ENCODE measurements at regions not wholly inside any gene's neighbourhood (a gene's known extent, or its start where the extent isn't known, plus 50 kb on each side); places are given as distances from the start of the nearest gene placed in this dataset.
A peak's percentile ranks its signal among the peaks of the same experiment; 100 is the strongest.

- no peak for DNase-seq (ENCODE audit: low read depth, low spot score)
Observed at GRCh38 chr7:16014031-16014430, 327.5 kb upstream of the MEOX2 start.

DNA sequence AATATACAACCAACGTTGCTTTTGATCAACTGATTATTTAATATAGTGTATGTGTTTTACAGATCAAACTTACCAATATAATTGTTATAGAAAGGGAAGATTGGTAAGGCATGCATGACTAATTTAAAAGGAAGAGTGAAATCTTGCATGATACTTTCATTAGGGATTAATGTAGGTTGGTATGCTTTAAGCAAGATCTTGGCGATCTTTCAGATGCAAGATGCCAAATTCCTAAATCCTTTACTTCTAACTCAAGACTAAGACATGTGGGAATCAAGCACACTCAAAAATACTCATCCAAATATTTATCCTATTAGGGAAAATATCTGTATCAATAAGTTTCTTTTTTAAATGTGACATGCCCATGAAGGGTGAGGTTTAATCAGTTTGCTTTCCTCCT is 321.4 kb upstream of the MEOX2 start:
- no peak for DNase-seq (ENCODE audit: low read depth, low spot score)

DNA sequence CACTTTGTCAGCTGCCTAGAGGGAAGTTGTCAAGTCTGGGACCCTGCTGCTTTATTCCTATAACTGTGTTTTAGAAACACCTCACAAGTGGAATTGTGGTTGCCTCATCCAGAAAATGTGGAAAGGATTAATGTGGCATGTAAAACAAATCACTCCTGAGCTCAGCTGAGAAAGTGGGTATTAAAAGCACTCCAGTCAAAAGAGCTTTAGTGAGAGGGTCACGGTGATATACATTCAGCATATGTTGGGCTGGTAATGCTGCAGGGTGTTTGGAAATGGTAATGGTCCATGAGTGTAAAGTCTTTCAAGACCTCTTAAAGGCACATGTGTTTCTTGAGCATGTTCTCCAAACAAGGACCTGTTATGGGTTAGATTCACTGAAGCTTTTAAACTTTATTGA is 318.2 kb upstream of the MEOX2 start:
- DNase-seq (ENCODE audit: low read depth, low spot score) = no peak

DNA sequence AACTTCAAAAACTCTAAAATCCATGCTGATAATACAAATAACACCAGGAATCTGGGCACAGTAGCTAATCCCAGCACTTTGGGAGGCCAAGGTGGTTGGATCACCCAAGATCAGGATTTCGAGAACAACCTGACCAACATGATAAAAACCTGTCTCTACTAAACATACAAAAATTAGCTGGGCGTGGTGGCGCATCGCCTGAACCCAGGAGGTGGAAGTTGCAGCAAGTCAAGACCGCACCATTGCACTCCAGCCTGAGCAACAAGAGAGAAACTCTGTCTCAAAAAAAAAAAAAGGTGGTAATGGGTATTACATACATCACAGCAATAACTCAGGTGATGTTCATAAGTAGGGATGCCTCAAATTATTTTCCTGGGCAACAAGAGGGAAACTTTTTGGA is 315.0 kb upstream of the MEOX2 start:
- DNase-seq (ENCODE audit: low read depth, low spot score) = no peak

DNA sequence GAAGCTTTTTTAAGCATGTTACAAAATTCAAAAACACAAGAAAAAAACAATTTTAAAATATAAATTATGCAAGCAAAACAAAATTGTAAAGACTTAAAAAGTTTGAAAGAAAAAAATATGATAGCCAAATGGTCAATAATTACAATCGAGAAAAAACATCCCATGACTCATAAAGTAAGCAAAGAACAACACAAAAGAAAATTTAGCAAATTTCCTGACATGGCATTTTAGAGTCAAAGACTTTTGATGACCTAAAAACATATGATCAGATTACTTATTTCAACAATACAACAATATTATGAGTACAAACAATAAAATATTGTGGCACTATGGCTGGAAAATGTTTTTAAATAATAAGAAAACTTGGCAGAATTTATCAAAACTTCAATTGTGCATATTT is 312.1 kb upstream of the MEOX2 start:
- DNase-seq (ENCODE audit: low read depth, low spot score) = peak; percentile 53

DNA sequence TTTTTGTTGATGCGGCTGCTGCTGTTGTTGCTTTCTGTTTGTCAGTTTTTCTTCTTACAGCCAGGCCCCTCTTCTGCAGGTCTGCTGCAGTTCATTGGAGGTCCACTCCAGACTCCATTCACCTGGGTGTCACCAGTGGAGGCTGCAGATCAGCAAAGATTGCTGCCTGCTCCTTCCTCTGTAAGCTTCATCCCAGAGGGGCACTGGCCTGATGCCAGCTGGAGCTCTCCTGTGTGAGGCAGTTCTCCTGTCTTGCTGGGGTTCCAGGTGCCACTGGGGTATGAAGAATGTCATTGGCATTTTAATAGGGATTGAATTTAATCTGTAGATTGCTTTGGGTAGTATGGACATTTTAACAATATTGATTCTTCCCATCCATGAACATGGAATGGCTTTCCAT is 308.5 kb upstream of the MEOX2 start:
- no peak for DNase-seq (ENCODE audit: low read depth, low spot score)

DNA sequence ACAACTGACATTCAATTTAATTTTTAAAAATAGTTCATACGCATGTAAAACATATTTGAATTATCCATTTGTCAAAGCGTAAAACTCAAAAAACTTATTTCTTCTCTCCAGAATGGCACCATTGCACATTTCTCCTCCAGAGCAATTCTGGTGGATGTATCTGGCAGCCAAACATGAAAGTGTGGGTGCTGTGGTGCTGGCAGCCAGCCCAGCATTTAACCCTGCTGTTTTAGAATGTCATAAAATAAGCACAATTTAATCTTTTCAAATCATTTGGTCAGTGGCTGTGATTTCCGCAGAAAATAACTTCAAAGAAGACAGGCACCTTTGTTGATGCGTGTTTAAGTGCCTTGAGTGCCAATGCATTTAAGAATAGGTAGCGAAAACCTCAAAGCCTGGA is 302.7 kb upstream of the MEOX2 start:
- DNase-seq (ENCODE audit: low read depth, low spot score) = no peak

DNA sequence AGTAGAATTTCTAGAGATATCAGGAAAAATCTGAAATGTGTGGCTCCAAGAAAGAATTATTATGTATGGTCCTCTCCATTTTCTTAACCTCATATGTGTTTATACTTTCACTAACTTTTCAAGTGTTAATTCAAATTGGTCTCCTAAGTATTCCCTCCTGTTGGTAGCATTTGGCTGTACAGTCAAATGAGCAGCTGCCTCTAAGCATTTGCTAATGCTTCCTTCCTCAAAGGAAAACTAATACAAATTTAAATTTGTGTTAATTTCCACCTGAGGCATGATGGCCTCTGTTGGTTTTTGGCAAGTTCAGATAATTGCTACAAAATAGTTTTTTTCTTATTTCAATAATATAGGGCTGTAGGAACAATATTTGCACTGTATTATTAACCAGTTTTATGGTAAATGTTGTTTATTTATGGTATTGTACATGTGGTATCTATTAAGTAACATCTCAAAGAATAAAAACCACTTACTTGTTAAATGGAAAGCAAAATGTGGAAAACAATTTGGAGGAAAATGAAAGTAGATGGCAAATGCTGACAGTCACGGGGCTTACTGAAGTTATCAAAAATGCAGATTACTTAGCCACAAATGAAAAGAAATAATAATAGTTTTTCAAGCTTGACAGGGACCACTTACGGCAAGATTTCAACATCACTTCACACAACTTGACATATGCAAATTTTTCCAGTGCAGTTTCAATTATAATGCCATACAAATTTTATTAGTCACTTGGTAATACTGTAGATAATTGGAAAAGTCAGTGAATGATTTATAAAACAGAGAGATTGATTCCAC is 299.3 kb upstream of the MEOX2 start:
- no peak for DNase-seq (ENCODE audit: low read depth, low spot score)

GRCh38 chr7:15977663-15978062 is 291.2 kb upstream of the MEOX2 start:
- DNase-seq (ENCODE audit: low read depth, low spot score) = no peak

GRCh38 chr7:15972862-15973275 is 286.4 kb upstream of the MEOX2 start:
- no peak for DNase-seq (ENCODE audit: low read depth, low spot score)

GRCh38 chr7:15967551-15967950 is 281.1 kb upstream of the MEOX2 start:
- no peak for DNase-seq (ENCODE audit: low read depth, low spot score)

DNA sequence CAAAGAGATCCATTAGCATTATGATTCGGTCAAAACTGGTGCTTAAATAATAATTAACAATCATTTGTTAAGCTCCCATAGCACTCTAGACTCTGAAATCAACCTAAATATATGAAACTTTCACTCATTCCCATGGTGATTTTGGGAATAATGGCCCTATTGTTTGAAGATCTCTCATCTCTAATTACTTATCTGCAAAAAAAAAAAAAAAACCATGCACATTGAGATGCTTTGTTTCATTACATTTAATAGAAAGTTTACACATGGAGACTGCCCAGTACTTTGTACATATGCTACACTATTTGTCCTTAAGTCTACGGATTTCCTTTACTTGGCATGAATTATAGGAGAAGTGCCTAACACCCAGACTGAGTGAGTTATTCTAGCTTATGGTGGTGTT is 280.6 kb upstream of the MEOX2 start:
- no peak for DNase-seq (ENCODE audit: low read depth, low spot score)

DNA sequence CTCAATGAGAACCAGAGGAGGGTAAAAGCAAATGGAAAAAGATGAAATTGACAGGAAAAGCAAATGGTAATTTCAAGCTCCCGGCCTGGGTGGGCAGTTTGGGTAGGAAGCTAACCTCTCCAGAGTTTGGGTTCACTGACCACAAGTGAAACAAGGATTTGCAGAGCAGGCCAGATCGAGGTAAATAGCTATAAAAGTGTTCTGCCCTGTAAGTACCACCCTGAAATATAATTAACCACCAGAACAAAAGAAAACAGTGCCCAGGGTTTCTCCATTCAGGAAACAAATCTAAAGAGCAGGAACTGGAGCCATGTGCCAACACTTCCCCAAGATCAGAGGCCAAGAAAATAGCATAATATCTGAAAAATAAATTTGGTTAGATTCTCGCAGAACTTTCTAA is 276.7 kb upstream of the MEOX2 start:
- no peak for DNase-seq (ENCODE audit: low read depth, low spot score)

DNA sequence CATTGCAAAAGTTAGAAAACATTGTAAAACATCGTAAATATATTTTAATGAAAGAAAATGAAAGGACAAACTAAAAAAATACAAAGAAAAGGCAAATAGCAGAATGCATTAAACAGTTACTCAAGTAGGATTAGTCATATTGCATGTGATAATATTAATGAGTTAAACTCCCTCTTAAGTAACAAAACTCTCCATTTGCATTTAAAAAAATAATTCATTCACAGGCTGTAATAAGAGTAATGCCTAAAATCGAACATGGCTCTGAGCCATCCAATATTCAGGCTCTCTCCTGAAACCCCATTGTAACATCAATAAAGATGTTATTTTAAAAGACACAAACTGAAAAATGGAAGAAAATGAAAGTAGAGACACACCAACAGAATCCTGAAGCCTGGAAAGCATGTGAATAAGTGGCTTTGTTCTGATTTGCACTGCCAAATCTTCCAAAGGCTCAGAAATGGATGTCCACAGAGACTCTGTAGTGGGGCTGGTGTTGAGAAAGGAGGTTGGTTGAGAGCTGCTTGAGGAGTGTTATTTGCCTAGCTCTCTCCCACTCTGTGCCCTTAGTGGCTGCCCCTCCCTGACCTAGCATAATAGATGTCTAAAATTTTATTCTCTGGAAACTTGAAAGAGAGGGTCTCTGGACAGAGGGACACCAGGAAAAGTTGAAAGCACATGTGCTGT is 268.3 kb upstream of the MEOX2 start:
- no peak for DNase-seq (ENCODE audit: low read depth, low spot score)

DNA sequence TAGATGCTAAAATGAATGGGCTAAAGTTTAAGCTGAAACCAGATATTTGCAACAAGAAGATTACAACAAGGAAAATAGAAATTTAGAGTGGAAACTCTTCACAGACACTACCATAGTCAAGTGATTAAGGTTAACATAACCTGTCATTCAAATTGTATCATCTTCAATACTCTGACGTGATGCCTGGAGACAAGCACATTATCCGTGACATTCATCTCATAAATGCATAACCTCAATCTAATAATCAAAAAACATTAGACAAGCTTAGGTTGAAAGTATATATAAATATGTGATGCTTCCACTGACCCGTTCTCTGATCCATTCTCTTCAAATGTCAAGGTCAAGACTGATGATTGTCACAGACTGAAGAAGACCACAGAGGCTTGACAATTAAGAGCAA is 263.8 kb upstream of the MEOX2 start:
- no peak for DNase-seq (ENCODE audit: low read depth, low spot score)

GRCh38 chr7:15947754-15948153 is 261.3 kb upstream of the MEOX2 start:
- DNase-seq (ENCODE audit: low read depth, low spot score) = no peak

- DNase-seq (ENCODE audit: low read depth, low spot score) = no peak
Observed at GRCh38 chr7:15938115-15938514, 251.6 kb upstream of the MEOX2 start.

DNA sequence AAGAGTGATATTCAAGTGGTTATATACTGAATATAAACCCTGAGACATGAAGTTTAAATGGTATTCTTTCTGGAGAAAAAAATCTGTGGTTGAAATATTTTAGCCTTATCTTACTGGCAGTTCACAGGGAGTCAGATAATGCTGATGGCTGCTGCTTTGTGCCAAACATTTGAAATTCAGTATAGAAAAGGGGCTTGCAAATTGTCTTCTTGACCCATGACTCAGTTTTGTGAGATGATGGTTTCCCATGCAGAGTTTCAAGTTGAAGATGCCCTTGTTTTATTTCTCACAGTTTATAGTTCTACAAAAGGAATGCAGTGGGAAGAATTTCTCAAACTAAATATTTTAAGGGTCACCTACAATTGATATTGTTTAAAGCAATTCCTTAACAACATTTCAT is 251.1 kb upstream of the MEOX2 start:
- DNase-seq (ENCODE audit: low read depth, low spot score) = no peak

DNA sequence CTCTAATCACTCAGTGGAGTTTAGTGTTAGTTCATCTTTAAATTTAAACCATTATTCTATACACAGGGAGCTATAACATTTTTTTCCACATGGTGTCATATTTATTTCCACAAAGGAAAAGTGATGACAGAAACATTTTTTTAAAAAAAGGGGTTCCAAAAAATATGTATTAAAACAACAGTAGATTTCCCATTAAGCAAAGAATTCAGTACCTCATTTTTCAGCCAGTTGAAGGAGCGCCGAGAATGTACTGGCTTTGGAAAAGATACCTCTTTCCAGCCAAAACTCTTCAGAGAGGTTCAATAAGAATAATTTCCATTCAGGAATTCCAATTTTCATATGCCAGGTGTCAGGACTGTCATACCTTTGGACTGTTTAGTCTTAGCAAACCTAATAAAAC is 250.5 kb upstream of the MEOX2 start:
- no peak for DNase-seq (ENCODE audit: low read depth, low spot score)

- DNase-seq (ENCODE audit: low read depth, low spot score) = no peak
Observed at GRCh38 chr7:15932318-15932717, 245.8 kb upstream of the MEOX2 start.

DNA sequence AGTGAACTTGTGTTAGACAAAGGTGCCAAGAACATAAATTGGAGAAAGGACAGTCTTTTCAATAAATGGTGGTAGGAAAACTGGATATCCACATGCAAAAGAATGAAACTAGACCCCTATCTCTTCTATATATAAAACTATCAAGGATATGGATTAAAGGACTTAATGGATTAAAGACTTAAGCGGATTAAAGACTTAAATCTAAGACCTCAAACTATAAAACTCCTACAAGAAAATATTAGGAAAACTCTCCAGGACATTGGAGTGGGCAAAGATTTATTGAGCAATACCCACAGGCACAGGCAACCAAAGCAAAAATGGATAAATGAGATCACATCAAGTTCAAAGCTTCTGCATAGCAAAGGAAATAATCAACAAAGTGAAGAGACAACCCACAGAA is 242.9 kb upstream of the MEOX2 start:
- DNase-seq (ENCODE audit: low read depth, low spot score) = no peak

DNA sequence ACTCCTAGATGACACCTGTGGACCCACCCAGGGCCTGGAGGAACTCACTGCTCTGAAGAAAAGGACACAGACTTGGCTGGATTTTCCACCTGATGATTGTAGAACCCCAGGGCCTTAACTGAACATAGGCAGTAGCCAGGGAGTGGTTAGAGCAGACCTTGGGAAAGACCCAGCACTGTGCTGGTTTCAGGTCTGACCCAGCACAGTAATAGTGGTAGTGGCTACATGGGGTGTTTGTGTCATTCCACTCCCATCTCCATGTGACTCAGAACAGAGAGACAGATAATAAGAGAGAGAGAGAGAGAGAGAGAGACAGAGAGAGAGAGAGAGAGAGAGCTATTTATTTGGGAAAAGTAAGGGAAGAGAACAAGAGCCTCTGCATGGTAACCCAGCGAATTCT is 239.1 kb upstream of the MEOX2 start:
- no peak for DNase-seq (ENCODE audit: low read depth, low spot score)

- no peak for DNase-seq (ENCODE audit: low read depth, low spot score)
Observed at GRCh38 chr7:15924910-15925309, 238.4 kb upstream of the MEOX2 start.

- no peak for DNase-seq (ENCODE audit: low read depth, low spot score)
Observed at GRCh38 chr7:15922002-15922401, 235.5 kb upstream of the MEOX2 start.
